GM12878 (cell line): ENCODE measurements at regions not wholly inside any gene's neighbourhood (a gene's known extent, or its start where the extent isn't known, plus 50 kb on each side); places are given as distances from the start of the nearest gene placed in this dataset.

Experiments
- ATAC-seq: fragments of 200-7000 bp; cut with Tn5 transposase; 3 replicates; pipeline ENCODE4 v1.9.1; 2020; ENCODE audit warnings: mild to moderate bottlenecking, moderate library complexity
- BruUV-seq: library from RNA; stranded (reverse); fragments of 400-500 nt; replicated peaks from 2 replicates; lab custom pipeline; 2021; lab: Mats Ljungman, UMichigan
- CTCF ChIA-PET: fragments of 300-600 bp; sonication (Branson Sonifier 250); formaldehyde crosslinking; extraction: SDS; loops from one replicate; lab custom pipeline; 2021; ENCODE audit warnings: inconsistent platforms; lab: Yijun Ruan, JAX
- POLR2A ChIA-PET: fragments of 350-600 bp; formaldehyde crosslinking; extraction: SDS; loops from one replicate; lab custom pipeline; 2021; ENCODE audit warnings: inconsistent platforms; lab: Charles Lee
- RAD21 ChIA-PET: fragments of 300-600 bp; sonication (Branson Sonifier 250); formaldehyde crosslinking; loops from one replicate; lab custom pipeline; 2023; ENCODE audit warnings: antibody characterized with exemption; ENCODE audit not compliant: unreplicated experiment; lab: Charles Lee
- SMC1A ChIA-PET: fragments of 300-600 bp; sonication (Branson Sonifier 250); formaldehyde crosslinking; loops from one replicate; lab custom pipeline; 2023; ENCODE audit not compliant: unreplicated experiment, uncharacterized antibody; lab: Charles Lee
- DNase-seq: peaks from one replicate; pipeline ENCODE4 v3.0.0-alpha.2; 2011; ENCODE audit warnings: low read depth, low spot score
- FAIRE-seq: peaks from 3 replicates; lab custom pipeline; 2011; peaks lifted over from hg19 to GRCh38; lab: Jason Lieb, UNC
- H2AFZ ChIP-seq: 2 replicates; pipeline ENCODE4 v1.6.0; 2011; ENCODE audit warnings: low read depth, low read length, control low read depth; ENCODE audit not compliant: control insufficient read depth
- H3K27ac ChIP-seq: 2 replicates; pipeline ENCODE4 v1.5.1; 2011; ENCODE audit warnings: control low read depth; ENCODE audit not compliant: control insufficient read depth, insufficient read depth
- H3K27me3 ChIP-seq, 2 experiments: replicated peaks in 1 of 2; 2 replicates each; pipeline versions ENCODE4 v1.6.0 to v1.6.1; 2011; ENCODE audit warnings: low read length in 1 of 2; ENCODE audit not compliant: control insufficient read depth in 2 of 2, insufficient read depth in 2 of 2
- H3K36me3 ChIP-seq, 2 experiments: 2 replicates each; pipeline ENCODE4 v1.5.1; 2011; ENCODE audit warnings: low read length in 1 of 2; ENCODE audit not compliant: control insufficient read depth in 2 of 2, insufficient read depth in 2 of 2
- H3K4me1 ChIP-seq: 2 replicates; pipeline ENCODE4 v1.6.1; 2011; ENCODE audit warnings: mild to moderate bottlenecking, low read length, moderate library complexity, mixed read lengths; ENCODE audit not compliant: control insufficient read depth, insufficient read depth
- H3K4me2 ChIP-seq: 2 replicates; pipeline ENCODE4 v1.6.0; 2011; ENCODE audit warnings: control low read depth; ENCODE audit not compliant: control insufficient read depth, insufficient read depth
- H3K4me3 ChIP-seq: fragments of 200-600 bp; sonication (generic); 2 replicates; pipeline ENCODE4 v1.5.1; 2016
- H3K79me2 ChIP-seq: 2 replicates; pipeline ENCODE4 v1.6.0; 2011; ENCODE audit warnings: low read length; ENCODE audit not compliant: control insufficient read depth, insufficient read depth
- H3K9ac ChIP-seq: 2 replicates; pipeline ENCODE4 v1.8.0; 2011; ENCODE audit warnings: low read length, control low read depth, mixed read lengths; ENCODE audit not compliant: control insufficient read depth, insufficient read depth
- H3K9me3 ChIP-seq: replicated peaks from 3 replicates; pipeline ENCODE4 v1.5.1; 2011; ENCODE audit warnings: mild to moderate bottlenecking, low read length; ENCODE audit not compliant: control insufficient read depth, insufficient read depth
- H4K20me1 ChIP-seq: 2 replicates; pipeline ENCODE4 v1.6.0; 2011; ENCODE audit not compliant: control insufficient read depth, insufficient read depth
- ASH2L ChIP-seq: fragments of 300-600, 200-600 bp; sonication (generic); IDR thresholded peaks from 2 replicates; pipeline ENCODE4 v1.6.1; 2017; ENCODE audit warnings: low read depth, mild to moderate bottlenecking, borderline replicate concordance
- CHD1 ChIP-seq: IDR thresholded peaks from 2 replicates; pipeline ENCODE4 v1.6.1; 2012; ENCODE audit warnings: low read depth, low read length, improper control_type of control experiment
- CREM ChIP-seq: IDR thresholded peaks from 2 replicates; pipeline ENCODE4 v1.6.1; 2014; ENCODE audit warnings: antibody characterized with exemption, low read depth
- HDAC2 ChIP-seq: fragments of 200-600 bp; sonication (generic); IDR thresholded peaks from 2 replicates; pipeline ENCODE4 v1.6.1; 2017
- IKZF1 ChIP-seq: fragments of 450-650 bp; conservative IDR thresholded peaks from 2 replicates; pipeline ENCODE4 v1.6.1; 2017; ENCODE audit warnings: antibody characterized with exemption, mild to moderate bottlenecking
- NR2C1 ChIP-seq: fragments of 450-650 bp; IDR thresholded peaks from 2 replicates; pipeline ENCODE4 v1.6.1; 2017; ENCODE audit warnings: antibody characterized with exemption, mild to moderate bottlenecking, moderate library complexity
- PAX8 ChIP-seq: fragments of 450-650 bp; IDR thresholded peaks from 2 replicates; pipeline ENCODE4 v1.6.1; 2017; ENCODE audit warnings: mild to moderate bottlenecking, moderate library complexity
- POLR2AphosphoS2 ChIP-seq: IDR thresholded peaks from 2 replicates; pipeline ENCODE4 v1.6.1; 2011; ENCODE audit warnings: low read depth, mild to moderate bottlenecking, low read length, improper control_type of control experiment, moderate library complexity
- RAD21 ChIP-seq: IDR thresholded peaks from 2 replicates; pipeline ENCODE4 v1.6.1; 2011; ENCODE audit warnings: mild to moderate bottlenecking, low read depth, low read length, moderate library complexity; ENCODE audit not compliant: insufficient read depth
- SPI1 ChIP-seq: IDR thresholded peaks from 2 replicates; pipeline ENCODE4 v1.6.1; 2011; ENCODE audit warnings: low read depth, mild to moderate bottlenecking, low read length, moderate library complexity, borderline replicate concordance; ENCODE audit not compliant: insufficient read depth
- SRF ChIP-seq, 2 experiments: IDR thresholded peaks; 2 replicates each; pipeline ENCODE4 v1.6.1; 2011; ENCODE audit warnings: low read depth in 2 of 2, low read length in 2 of 2, mild to moderate bottlenecking in 1 of 2, moderate library complexity in 1 of 2
- SUPT20H ChIP-seq: IDR thresholded peaks from 2 replicates; pipeline ENCODE4 v1.6.1; 2011; ENCODE audit warnings: low read depth, mild to moderate bottlenecking, low read length, moderate library complexity, borderline replicate concordance; ENCODE audit not compliant: control insufficient read depth
- TARDBP ChIP-seq: IDR thresholded peaks from 2 replicates; pipeline ENCODE4 v1.6.1; 2016; ENCODE audit warnings: borderline replicate concordance
- YY1 ChIP-seq: IDR thresholded peaks from 2 replicates; pipeline ENCODE4 v1.6.1; 2011; ENCODE audit warnings: low read depth, mild to moderate bottlenecking, low read length
- WGBS: methylation state at CpG from one replicate; pipeline ENCODE4 v1.1.6; 2016; ENCODE audit warnings: low lambda C conversion rate; ENCODE audit not compliant: insufficient replicate concordance, insufficient coverage; ENCODE audit errors: missing lambda C conversion rate; 5-methylcytosine and 5-hydroxymethylcytosine counted together
- in situ Hi-C: fragments of 300-500 bp; cut with MboI; formaldehyde crosslinking; loops from 9 replicates; pipeline ENCODE4 v1.14.3; 2018; ENCODE audit warnings: mixed read lengths
- intact Hi-C: fragments of 100-400 bp; cut with micrococcal nuclease; formaldehyde crosslinking; loops from one replicate; pipeline ENCODE4 v1.14.2; 2022; ENCODE audit not compliant: unreplicated experiment
- TF ChIP-seq, protein P1 (sequence below): fragments of 450-650 bp; IDR thresholded peaks from 2 replicates; pipeline ENCODE4 v1.6.1; 2018; ENCODE audit warnings: borderline replicate concordance, mild to moderate bottlenecking; ENCODE audit not compliant: partially characterized antibody
- TF ChIP-seq, protein P2 (sequence below): fragments of 450-650 bp; IDR thresholded peaks from 2 replicates; pipeline ENCODE4 v1.6.1; 2017; ENCODE audit warnings: mild to moderate bottlenecking, moderate library complexity

DNA sequence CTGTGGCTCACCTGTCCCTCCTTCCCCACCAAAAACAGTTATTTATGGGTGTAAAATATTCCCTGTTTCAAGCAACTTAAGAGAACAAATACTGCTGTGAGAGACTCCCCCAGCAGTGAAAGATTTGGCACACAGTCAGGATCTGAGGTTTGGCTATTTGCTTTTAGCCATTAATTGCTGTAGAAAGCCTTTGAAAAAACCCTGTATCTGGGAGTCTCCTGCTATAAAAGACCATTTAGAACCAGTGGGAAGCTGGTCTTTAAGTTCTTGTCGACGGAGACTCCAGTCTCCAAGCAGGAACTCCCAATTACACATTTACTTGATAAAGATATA, 55.1 kb upstream of the PCSK6 start:
- no peak for DNase-seq
- SMC1A ChIA-PET = no interaction called here
- no peak overlapping the region for H2AFZ ChIP-seq
- BruUV-seq = no TSS peak
- FAIRE-seq = no peak
- TF ChIP-seq, protein P1, sequence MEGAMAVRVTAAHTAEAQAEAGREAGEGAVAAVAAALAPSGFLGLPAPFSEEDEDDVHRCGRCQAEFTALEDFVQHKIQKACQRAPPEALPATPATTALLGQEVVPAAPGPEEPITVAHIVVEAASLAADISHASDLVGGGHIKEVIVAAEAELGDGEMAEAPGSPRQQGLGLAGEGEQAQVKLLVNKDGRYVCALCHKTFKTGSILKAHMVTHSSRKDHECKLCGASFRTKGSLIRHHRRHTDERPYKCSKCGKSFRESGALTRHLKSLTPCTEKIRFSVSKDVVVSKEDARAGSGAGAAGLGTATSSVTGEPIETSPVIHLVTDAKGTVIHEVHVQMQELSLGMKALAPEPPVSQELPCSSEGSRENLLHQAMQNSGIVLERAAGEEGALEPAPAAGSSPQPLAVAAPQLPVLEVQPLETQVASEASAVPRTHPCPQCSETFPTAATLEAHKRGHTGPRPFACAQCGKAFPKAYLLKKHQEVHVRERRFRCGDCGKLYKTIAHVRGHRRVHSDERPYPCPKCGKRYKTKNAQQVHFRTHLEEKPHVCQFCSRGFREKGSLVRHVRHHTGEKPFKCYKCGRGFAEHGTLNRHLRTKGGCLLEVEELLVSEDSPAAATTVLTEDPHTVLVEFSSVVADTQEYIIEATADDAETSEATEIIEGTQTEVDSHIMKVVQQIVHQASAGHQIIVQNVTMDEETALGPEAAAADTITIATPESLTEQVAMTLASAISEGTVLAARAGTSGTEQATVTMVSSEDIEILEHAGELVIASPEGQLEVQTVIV = no peak
- TF ChIP-seq TARDBP (no peak), SPI1 (no peak), CHD1 (no peak), SRF (IDR thresholded peaks at IDR 0.05; ENCODE audit: low read depth in 2 of 2, low read length in 2 of 2) (no peak), RAD21 (no peak), CREM (no peak), ASH2L (no peak), HDAC2 (no peak), NR2C1 (no peak), POLR2AphosphoS2 (no peak), SUPT20H (no peak), YY1 (no peak), IKZF1 (no peak), PAX8 (no peak)
- TF ChIP-seq, protein P2, sequence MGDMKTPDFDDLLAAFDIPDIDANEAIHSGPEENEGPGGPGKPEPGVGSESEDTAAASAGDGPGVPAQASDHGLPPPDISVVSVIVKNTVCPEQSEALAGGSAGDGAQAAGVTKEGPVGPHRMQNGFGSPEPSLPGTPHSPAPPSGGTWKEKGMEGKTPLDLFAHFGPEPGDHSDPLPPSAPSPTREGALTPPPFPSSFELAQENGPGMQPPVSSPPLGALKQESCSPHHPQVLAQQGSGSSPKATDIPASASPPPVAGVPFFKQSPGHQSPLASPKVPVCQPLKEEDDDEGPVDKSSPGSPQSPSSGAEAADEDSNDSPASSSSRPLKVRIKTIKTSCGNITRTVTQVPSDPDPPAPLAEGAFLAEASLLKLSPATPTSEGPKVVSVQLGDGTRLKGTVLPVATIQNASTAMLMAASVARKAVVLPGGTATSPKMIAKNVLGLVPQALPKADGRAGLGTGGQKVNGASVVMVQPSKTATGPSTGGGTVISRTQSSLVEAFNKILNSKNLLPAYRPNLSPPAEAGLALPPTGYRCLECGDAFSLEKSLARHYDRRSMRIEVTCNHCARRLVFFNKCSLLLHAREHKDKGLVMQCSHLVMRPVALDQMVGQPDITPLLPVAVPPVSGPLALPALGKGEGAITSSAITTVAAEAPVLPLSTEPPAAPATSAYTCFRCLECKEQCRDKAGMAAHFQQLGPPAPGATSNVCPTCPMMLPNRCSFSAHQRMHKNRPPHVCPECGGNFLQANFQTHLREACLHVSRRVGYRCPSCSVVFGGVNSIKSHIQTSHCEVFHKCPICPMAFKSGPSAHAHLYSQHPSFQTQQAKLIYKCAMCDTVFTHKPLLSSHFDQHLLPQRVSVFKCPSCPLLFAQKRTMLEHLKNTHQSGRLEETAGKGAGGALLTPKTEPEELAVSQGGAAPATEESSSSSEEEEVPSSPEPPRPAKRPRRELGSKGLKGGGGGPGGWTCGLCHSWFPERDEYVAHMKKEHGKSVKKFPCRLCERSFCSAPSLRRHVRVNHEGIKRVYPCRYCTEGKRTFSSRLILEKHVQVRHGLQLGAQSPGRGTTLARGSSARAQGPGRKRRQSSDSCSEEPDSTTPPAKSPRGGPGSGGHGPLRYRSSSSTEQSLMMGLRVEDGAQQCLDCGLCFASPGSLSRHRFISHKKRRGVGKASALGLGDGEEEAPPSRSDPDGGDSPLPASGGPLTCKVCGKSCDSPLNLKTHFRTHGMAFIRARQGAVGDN = no peak
- TF ChIP-seq, all 136 proteins: peak for 0
- no peaks in the 10 kb centered on the region for H3K36me3 ChIP-seq
- H3K4me3 ChIP-seq = no peak overlapping the region
- H3K27ac ChIP-seq = no peak overlapping the region
- H3K4me1 ChIP-seq = no peaks in the 10 kb centered on the region
- intact Hi-C loops = no loop called here
- RAD21 ChIA-PET = no interaction called here
- H3K79me2 ChIP-seq = no peaks in the 10 kb centered on the region
- no peak overlapping the region for H3K4me2 ChIP-seq
- H3K9ac ChIP-seq = no peak overlapping the region
- POLR2A ChIA-PET = no interaction called here
- 65% methylated on average over 2 of the region's 2 CpGs for WGBS
- in situ Hi-C loops = no loop called here
- no peaks in the 10 kb centered on the region for H3K9me3 ChIP-seq
- H4K20me1 ChIP-seq = no peaks in the 10 kb centered on the region
- H3K27me3 ChIP-seq = no peaks in the 10 kb centered on the region
- ATAC-seq = no peak
- CTCF ChIA-PET = no interaction called here
